ENCODE measurements at regions not wholly inside any gene's neighbourhood (a gene's known extent, or its start where the extent isn't known, plus 50 kb on each side); places are given as distances from the start of the nearest gene placed in this dataset.
A peak's percentile ranks its signal among the peaks of the same experiment; 100 is the strongest.

GRCh38 chr11:18878211-18878610 is 61.0 kb downstream of the MRGPRX1 start:
- H3K4me3 ChIP-seq (ENCODE audit: low read length), result no peak overlapping the region
- no peak for TF ChIP-seq CTCF (IDR thresholded peaks at IDR 0.05; ENCODE audit: insufficient read depth, low read depth, low read length, missing control alignments)

GRCh38 chr11:18865951-18866350 is 73.3 kb downstream of the MRGPRX1 start:
- no peak overlapping the region for H3K4me3 ChIP-seq (ENCODE audit: low read length)
- no peak for TF ChIP-seq CTCF (IDR thresholded peaks at IDR 0.05; ENCODE audit: insufficient read depth, low read depth, low read length, missing control alignments)
- DNase-seq (ENCODE audit: low read depth), result no peak

More at GRCh38 chr11:18878211-18878610, 61.0 kb downstream of the MRGPRX1 start:
- DNase-seq (ENCODE audit: low read depth), result no peak

GRCh38 chr11:18865261-18865660 is 73.7 kb upstream of the PTPN5 start:
- no peak for TF ChIP-seq CTCF (IDR thresholded peaks at IDR 0.05; ENCODE audit: insufficient read depth, low read depth, low read length, missing control alignments)
- no peak for DNase-seq (ENCODE audit: low read depth)
- no peak overlapping the region for H3K4me3 ChIP-seq (ENCODE audit: low read length)

GRCh38 chr11:18853086-18853720 is 61.6 kb upstream of the PTPN5 start:
- peak; percentile 74 for TF ChIP-seq CTCF (IDR thresholded peaks at IDR 0.05; ENCODE audit: insufficient read depth, low read depth, low read length, missing control alignments)
- DNase-seq (ENCODE audit: low read depth), result peak; percentile 70
- no peak overlapping the region for H3K4me3 ChIP-seq (ENCODE audit: low read length)

GRCh38 chr11:18849406-18849805 is 57.8 kb upstream of the PTPN5 start:
- DNase-seq (ENCODE audit: low read depth), result no peak
- no peak for TF ChIP-seq CTCF (IDR thresholded peaks at IDR 0.05; ENCODE audit: insufficient read depth, low read depth, low read length, missing control alignments)
- no peak overlapping the region for H3K4me3 ChIP-seq (ENCODE audit: low read length)

GRCh38 chr11:18844753-18845367 is 53.3 kb upstream of the PTPN5 start:
- peak; percentile 60 for DNase-seq (ENCODE audit: low read depth)
- TF ChIP-seq CTCF (IDR thresholded peaks at IDR 0.05; ENCODE audit: insufficient read depth, low read depth, low read length, missing control alignments), result peak; percentile 81
- no peak overlapping the region for H3K4me3 ChIP-seq (ENCODE audit: low read length)

Measured in epithelial cell of esophagus (primary cell).